ENCODE measurements at regions not wholly inside any gene's neighbourhood (a gene's known extent, or its start where the extent isn't known, plus 50 kb on each side); places are given as distances from the start of the nearest gene placed in this dataset.
A peak's percentile ranks its signal among the peaks of the same experiment; 100 is the strongest.

- H3K4me3 ChIP-seq (replicated peaks; ENCODE audit: low read depth, low read length): no peak overlapping the region
- DNase-seq (ENCODE audit: low read depth): peak; percentile 89
- no peak for TF ChIP-seq CTCF (IDR thresholded peaks at IDR 0.05; ENCODE audit: low read length, missing control alignments)
Measured at GRCh38 chr1:172976222-172977041, 74.3 kb downstream of the TNFSF18 start.

DNA sequence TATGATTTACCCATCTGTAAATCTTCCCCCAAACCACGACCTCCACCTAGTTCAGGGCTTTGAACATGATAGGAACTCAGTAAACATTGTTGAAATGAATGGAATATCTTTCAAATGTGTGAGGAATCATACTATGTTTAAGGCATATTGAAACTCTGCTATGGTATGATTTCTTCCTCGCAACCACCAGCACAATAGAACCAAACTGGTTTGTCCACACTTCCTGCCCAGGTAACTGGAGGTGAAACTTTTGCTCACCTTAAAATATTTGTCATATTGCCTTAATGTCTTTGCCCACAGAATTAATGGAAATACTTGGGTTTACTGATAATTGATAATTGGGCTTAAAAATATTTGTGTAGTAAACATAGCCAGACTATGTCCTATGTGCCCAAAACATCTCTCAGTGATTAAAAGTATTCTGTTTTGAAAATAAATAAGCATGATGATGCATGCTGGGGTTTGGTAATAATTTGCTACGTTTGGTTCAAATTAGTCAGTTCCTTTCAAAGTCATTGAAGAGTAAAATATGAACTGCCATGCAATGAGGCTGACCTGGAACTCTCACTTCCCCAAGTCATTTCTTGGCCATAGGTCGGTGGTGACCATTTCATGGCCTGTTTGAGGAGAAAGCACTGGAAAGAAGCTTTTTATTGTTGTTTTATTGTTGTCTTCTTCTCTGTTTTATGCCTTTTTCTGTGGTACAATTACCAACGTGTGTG is 73.3 kb downstream of the TNFSF18 start:
- no peak for TF ChIP-seq CTCF (IDR thresholded peaks at IDR 0.05; ENCODE audit: low read length, missing control alignments)
- H3K4me3 ChIP-seq (replicated peaks; ENCODE audit: low read depth, low read length): no peak overlapping the region
- DNase-seq (ENCODE audit: low read depth): no peak

DNA sequence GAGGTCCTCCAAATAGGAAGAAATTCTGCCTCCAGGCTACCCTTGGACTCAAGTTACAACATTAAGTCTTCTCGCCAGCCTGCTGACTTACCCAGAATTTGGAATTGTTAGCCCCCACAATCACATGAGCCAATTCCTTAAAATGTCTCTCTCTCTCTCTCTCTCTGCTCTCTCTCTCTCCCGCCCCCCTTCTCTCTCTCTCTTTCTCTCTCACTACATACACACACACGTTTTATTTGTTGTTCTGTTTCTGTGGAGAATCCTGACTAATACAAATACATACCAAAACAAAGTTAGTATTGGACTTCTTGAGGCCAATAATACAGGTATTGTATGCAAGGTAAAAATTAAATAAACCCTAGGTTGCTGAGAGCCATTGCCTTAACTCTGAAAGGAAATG is 72.1 kb downstream of the TNFSF18 start:
- no peak for DNase-seq (ENCODE audit: low read depth)
- no peak overlapping the region for H3K4me3 ChIP-seq (replicated peaks; ENCODE audit: low read depth, low read length)
- no peak for TF ChIP-seq CTCF (IDR thresholded peaks at IDR 0.05; ENCODE audit: low read length, missing control alignments)

- DNase-seq (ENCODE audit: low read depth): no peak
- TF ChIP-seq CTCF (IDR thresholded peaks at IDR 0.05; ENCODE audit: low read length, missing control alignments): no peak
- H3K4me3 ChIP-seq (replicated peaks; ENCODE audit: low read depth, low read length): no peak overlapping the region
Measured at GRCh38 chr1:172979828-172980227, 70.9 kb downstream of the TNFSF18 start.

- no peak for TF ChIP-seq CTCF (IDR thresholded peaks at IDR 0.05; ENCODE audit: low read length, missing control alignments)
- peak; percentile 51 for DNase-seq (ENCODE audit: low read depth)
- H3K4me3 ChIP-seq (replicated peaks; ENCODE audit: low read depth, low read length): no peak overlapping the region
Measured at GRCh38 chr1:172980456-172980855, 70.3 kb downstream of the TNFSF18 start.

GRCh38 chr1:172980971-172981370 is 69.8 kb downstream of the TNFSF18 start:
- no peak for DNase-seq (ENCODE audit: low read depth)
- no peak for TF ChIP-seq CTCF (IDR thresholded peaks at IDR 0.05; ENCODE audit: low read length, missing control alignments)
- H3K4me3 ChIP-seq (replicated peaks; ENCODE audit: low read depth, low read length): no peak overlapping the region
